Glutamatergic neuron (in vitro differentiated cells): ENCODE measurements at regions not wholly inside any gene's neighbourhood (a gene's known extent, or its start where the extent isn't known, plus 50 kb on each side); places are given as distances from the start of the nearest gene placed in this dataset.

ENCODE experiments used
- DNase-seq: peaks from one replicate; pipeline ENCODE4 v3.0.0; 2022
- H3K27ac Mint-ChIP-seq: one replicate; pipeline ENCODE4 v1.8.0; 2020; ENCODE audit warnings: mild to moderate bottlenecking, mixed read lengths, inconsistent platforms; ENCODE audit not compliant: unreplicated experiment
- H3K27me3 Mint-ChIP-seq: one replicate; pipeline ENCODE4 v1.8.0; 2020; ENCODE audit warnings: mild to moderate bottlenecking, moderate library complexity, mixed read lengths, inconsistent platforms; ENCODE audit not compliant: unreplicated experiment
- H3K36me3 Mint-ChIP-seq: one replicate; pipeline ENCODE4 v1.8.0; 2020; ENCODE audit warnings: mild to moderate bottlenecking, mixed read lengths, inconsistent platforms; ENCODE audit not compliant: unreplicated experiment
- H3K4me1 Mint-ChIP-seq: one replicate; pipeline ENCODE4 v1.8.0; 2020; ENCODE audit warnings: mild to moderate bottlenecking, low read depth, mixed read lengths, inconsistent platforms; ENCODE audit not compliant: unreplicated experiment
- H3K4me3 Mint-ChIP-seq: one replicate; pipeline ENCODE4 v1.8.0; 2020; ENCODE audit warnings: mild to moderate bottlenecking, mixed read lengths, inconsistent platforms; ENCODE audit not compliant: unreplicated experiment
- H3K9me3 Mint-ChIP-seq: one replicate; pipeline ENCODE4 v1.8.0; 2020; ENCODE audit warnings: mild to moderate bottlenecking, moderate library complexity, mixed read lengths, inconsistent platforms; ENCODE audit not compliant: unreplicated experiment
- CTCF ChIP-seq: fragments of 200-600 bp; sonication (generic); IDR thresholded peaks from one replicate; pipeline ENCODE4 v1.5.0; 2021; ENCODE audit not compliant: partially characterized antibody, unreplicated experiment

DNA sequence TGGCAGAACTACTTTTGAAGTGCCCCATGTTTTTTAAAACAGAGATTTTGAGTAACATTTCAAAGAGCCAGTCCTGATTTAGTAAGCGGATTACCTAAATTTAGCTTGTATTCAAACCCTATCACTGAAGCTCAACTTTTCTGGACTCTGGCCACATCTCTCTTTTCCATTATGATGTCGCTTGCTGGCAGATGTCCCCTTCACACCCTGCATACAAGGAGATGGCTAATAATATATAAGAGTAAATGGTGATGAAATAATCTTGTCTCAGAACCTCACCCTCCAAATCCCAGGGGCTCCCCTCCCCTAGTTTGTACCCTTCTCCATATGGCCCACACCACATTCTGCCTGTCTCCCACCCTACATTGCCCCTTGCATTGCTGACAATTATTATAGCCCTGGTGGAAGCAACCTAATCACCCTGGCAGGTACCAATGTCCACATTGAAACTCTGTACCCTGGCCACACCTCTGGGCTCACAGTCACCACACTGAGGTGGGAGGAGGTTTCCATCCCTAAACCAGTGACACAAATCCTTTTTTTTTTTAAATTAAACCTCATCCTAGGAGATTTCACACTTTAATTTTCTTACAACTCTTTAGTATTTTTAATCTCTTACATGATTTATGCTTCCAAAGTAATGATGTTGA is 106.0 kb upstream of the SYT6 start:
- Mint-ChIP-seq H3K27me3 (no peaks in the 10 kb centered on the region), H3K4me3 (no peak overlapping the region), H3K36me3 (no peaks in the 10 kb centered on the region), H3K27ac (no peak overlapping the region), H3K9me3 (peaks cover 2% of the 10 kb centered on the region), H3K4me1 (no peaks in the 10 kb centered on the region)
- TF ChIP-seq CTCF: no peak
- no peak for DNase-seq

DNA sequence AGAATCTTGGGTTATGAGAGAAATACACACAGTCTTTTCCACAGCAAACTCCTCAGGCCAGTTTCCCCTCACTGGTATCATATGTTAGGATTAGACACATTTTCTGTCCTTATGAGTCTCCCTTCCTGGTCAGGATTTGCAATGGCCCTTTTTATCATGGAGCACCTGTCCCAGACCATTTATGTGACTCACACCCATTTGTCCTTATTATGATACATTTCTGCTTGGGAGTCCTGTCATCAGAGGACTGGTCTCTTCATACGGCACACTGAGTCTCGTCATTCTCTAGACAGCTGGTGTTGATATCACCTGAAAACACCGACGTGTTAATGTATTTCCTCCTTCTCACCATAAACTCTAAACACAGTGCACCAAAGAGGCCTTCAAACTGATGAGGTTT is 105.0 kb upstream of the SYT6 start:
- H3K27me3 Mint-ChIP-seq: no peaks in the 10 kb centered on the region
- H3K4me3 Mint-ChIP-seq: no peak overlapping the region
- no peak for TF ChIP-seq CTCF
- DNase-seq: no peak
- H3K36me3 Mint-ChIP-seq: no peaks in the 10 kb centered on the region
- H3K9me3 Mint-ChIP-seq: peaks cover 5% of the 10 kb centered on the region
- H3K4me1 Mint-ChIP-seq: no peaks in the 10 kb centered on the region
- H3K27ac Mint-ChIP-seq: no peak overlapping the region

GRCh38 chr1:114258074-114258473 is 104.4 kb upstream of the SYT6 start:
- no peak for DNase-seq
- peaks cover 5% of the 10 kb centered on the region for H3K9me3 Mint-ChIP-seq
- H3K4me3 Mint-ChIP-seq: no peak overlapping the region
- TF ChIP-seq CTCF: no peak
- peaks cover 4% of the 10 kb centered on the region for H3K36me3 Mint-ChIP-seq
- H3K4me1 Mint-ChIP-seq: no peaks in the 10 kb centered on the region
- no peaks in the 10 kb centered on the region for H3K27me3 Mint-ChIP-seq
- H3K27ac Mint-ChIP-seq: no peak overlapping the region

- H3K9me3 Mint-ChIP-seq: peaks cover 5% of the 10 kb centered on the region
- peaks cover 4% of the 10 kb centered on the region for H3K36me3 Mint-ChIP-seq
- H3K27me3 Mint-ChIP-seq: no peaks in the 10 kb centered on the region
- no peak for TF ChIP-seq CTCF
- no peak overlapping the region for H3K4me3 Mint-ChIP-seq
- H3K27ac Mint-ChIP-seq: no peak overlapping the region
- H3K4me1 Mint-ChIP-seq: no peaks in the 10 kb centered on the region
- DNase-seq: no peak
These were observed 103.9 kb upstream of the SYT6 start for GRCh38 chr1:114257554-114257953.

DNA sequence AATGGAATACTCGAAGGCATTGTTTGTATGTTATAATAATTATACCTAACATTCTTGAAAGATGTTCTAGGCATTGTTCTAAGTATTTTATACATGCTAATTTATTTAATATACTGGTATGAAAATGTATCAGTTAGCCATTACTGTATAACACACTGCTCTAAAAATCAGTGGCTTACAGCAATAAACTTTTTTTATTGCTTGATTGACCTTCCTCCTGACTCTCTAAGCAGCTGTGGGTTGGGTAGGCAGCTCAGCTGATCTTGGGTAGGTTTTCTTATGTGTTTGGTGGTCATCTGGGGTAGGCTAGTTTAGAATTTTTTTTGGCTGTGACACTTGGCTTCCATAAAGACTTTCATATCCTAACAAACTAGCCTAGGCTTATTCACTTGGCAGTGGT is 100.2 kb upstream of the SYT6 start:
- Mint-ChIP-seq H3K4me1 (no peaks in the 10 kb centered on the region), H3K36me3 (peaks cover 7% of the 10 kb centered on the region), H3K9me3 (peaks cover 12% of the 10 kb centered on the region), H3K27ac (no peak overlapping the region), H3K27me3 (peaks cover 7% of the 10 kb centered on the region), H3K4me3 (no peak overlapping the region)
- DNase-seq: no peak
- no peak for TF ChIP-seq CTCF
